ENCODE measurements at regions not wholly inside any gene's neighbourhood (a gene's known extent, or its start where the extent isn't known, plus 50 kb on each side); places are given as distances from the start of the nearest gene placed in this dataset.
"Not testable (repeated sequence)": the region's sequence is repeated elsewhere in the genome, so short reads cannot be mapped to it uniquely, and the experiment has no call there.

DNA sequence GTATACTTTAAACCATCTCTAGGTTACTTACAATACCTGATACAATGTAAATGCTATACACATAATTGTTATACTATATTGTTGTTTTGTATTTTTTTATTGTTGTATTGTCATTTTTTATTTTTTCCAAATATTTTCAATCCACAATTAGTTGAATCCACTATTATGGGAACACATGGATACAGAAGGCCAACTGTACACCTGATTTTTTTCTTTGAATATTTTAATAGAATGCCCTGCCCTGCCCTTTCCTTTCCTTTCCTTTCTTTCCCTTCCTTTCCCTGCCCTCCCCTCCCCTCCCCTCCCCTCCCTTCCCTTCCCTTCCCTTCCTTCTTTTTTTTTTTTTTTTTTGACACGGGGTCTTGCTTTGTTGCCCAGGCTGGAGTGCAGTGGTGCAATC is 120.2 kb downstream of the SLC4A3 start:
- no peak overlapping the region for H3K4me2 ChIP-seq (ENCODE audit: low read length, poor library complexity, severe bottlenecking)
- no peak overlapping the region for H3K14ac ChIP-seq (ENCODE audit: low read length in 2 of 2)
- peaks cover 19 to 23% of the 10 kb centered on the region in 2 experiments for H3K27me3 ChIP-seq (ENCODE audit: control insufficient read depth in 1 of 2, insufficient read depth in 1 of 2, low read length in 2 of 2)
- H3K79me1 ChIP-seq (replicated peaks; ENCODE audit: low read length, poor library complexity, severe bottlenecking) = no peaks in the 10 kb centered on the region
- no peak overlapping the region for H3K4ac ChIP-seq (ENCODE audit: low read depth in 1 of 2, low read length in 2 of 2)
- no peak overlapping the region for H3K18ac ChIP-seq (ENCODE audit: low read depth in 1 of 2, low read length in 2 of 2)
- no peak overlapping the region for H2AFZ ChIP-seq (ENCODE audit: low read depth, low read length)
- H3K4me1 ChIP-seq (ENCODE audit: control insufficient read depth, insufficient read depth, low read depth, low read length) = no peaks in the 10 kb centered on the region
- H2BK12ac ChIP-seq (ENCODE audit: low read length in 2 of 2) = no peak overlapping the region
- H2AK5ac ChIP-seq (ENCODE audit: low read length, severe bottlenecking) = no peak overlapping the region
- WGBS = 100% methylated on average over 1 of the region's 1 CpG
- DNase-seq = no peak
- no peak overlapping the region for H3K23ac ChIP-seq (ENCODE audit: low read length in 2 of 2)
- no peaks in the 10 kb centered on the region for H3K9me3 ChIP-seq (ENCODE audit: control insufficient read depth, low read length)
- no peaks in the 10 kb centered on the region for H3K36me3 ChIP-seq (ENCODE audit: control insufficient read depth in 1 of 2, insufficient read depth in 2 of 2, low read depth in 1 of 2, low read length in 2 of 2)
- no peak overlapping the region for H2BK15ac ChIP-seq (ENCODE audit: low read depth, poor library complexity, severe bottlenecking)
- H4K91ac ChIP-seq (ENCODE audit: low read length) = no peak overlapping the region
- H3K27ac ChIP-seq (ENCODE audit: low read length, poor library complexity, severe bottlenecking) = no peak overlapping the region
- H3K9ac ChIP-seq (ENCODE audit: low read length) = no peak overlapping the region
- no peak overlapping the region for H2BK5ac ChIP-seq (ENCODE audit: low read depth, low read length, poor library complexity, severe bottlenecking)
- no peak overlapping the region for H3K4me3 ChIP-seq (ENCODE audit: insufficient read depth in 1 of 2, low read depth in 1 of 2, low read length in 2 of 2)
- no peak overlapping the region for H4K8ac ChIP-seq (ENCODE audit: low read length)
- no peak overlapping the region for H2BK120ac ChIP-seq (ENCODE audit: low read depth, low read length)

DNA sequence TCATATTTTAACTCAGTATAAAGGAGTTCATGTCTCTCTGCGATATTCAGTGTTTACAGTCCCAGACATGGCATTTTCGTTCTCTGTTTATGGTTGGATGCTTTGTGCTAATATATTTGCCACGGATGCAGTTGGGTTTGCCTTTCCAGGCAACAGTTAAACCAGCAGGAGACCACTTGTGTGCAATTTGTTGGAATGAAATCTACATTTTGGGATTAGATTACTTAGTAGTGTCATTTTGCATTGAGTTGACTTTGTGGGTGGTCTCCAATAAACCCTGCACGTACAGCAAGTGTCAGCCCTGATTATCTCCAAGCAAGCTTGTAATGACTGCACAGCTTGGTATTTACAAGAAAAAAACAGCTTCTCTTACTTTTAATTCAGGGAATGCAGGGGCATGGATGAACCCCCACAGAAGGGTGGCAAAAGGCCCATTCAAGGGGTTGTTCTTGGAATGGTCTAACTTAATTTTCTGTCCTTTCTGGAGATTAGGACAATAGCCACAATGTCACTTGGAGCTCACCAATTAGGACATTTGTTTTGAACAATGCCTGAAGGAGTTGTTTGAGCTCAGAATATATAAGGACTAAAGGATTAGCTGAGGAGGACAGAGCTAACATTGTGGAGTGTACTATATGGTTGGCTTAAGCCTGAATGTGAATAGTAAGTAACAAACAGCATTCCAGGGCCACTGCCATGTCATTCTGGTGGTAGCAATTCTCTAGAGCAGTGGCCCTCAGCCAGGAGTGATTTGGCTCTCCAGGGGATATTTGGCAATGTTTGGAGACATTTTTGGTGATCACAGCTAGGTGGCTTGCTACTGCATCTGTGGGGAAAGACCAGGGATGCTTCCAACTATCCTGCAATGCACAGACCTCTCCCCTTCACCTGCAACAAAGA is 121.5 kb downstream of the SLC4A3 start:
- no peak overlapping the region for H4K8ac ChIP-seq (ENCODE audit: low read length)
- no peaks in the 10 kb centered on the region for H3K4me1 ChIP-seq (ENCODE audit: control insufficient read depth, insufficient read depth, low read depth, low read length)
- H3K36me3 ChIP-seq (ENCODE audit: control insufficient read depth in 1 of 2, insufficient read depth in 2 of 2, low read depth in 1 of 2, low read length in 2 of 2) = no peaks in the 10 kb centered on the region
- no peak overlapping the region for H3K9ac ChIP-seq (ENCODE audit: low read length)
- no peak overlapping the region for H3K27ac ChIP-seq (ENCODE audit: low read length, poor library complexity, severe bottlenecking)
- H2AK5ac ChIP-seq (ENCODE audit: low read length, severe bottlenecking) = no peak overlapping the region
- 81% methylated on average over 4 of the region's 4 CpGs for WGBS
- no peak overlapping the region for H2BK120ac ChIP-seq (ENCODE audit: low read depth, low read length)
- H4K91ac ChIP-seq (ENCODE audit: low read length) = no peak overlapping the region
- H3K23ac ChIP-seq (ENCODE audit: low read length in 2 of 2) = no peak overlapping the region
- no peak overlapping the region for H2BK15ac ChIP-seq (ENCODE audit: low read depth, poor library complexity, severe bottlenecking)
- no peak overlapping the region for H3K18ac ChIP-seq (ENCODE audit: low read depth in 1 of 2, low read length in 2 of 2)
- H3K9me3 ChIP-seq (ENCODE audit: control insufficient read depth, low read length) = no peaks in the 10 kb centered on the region
- no peak overlapping the region for H2BK12ac ChIP-seq (ENCODE audit: low read length in 2 of 2)
- H3K4me3 ChIP-seq (ENCODE audit: insufficient read depth in 1 of 2, low read depth in 1 of 2, low read length in 2 of 2) = no peak overlapping the region
- no peak overlapping the region for H3K14ac ChIP-seq (ENCODE audit: low read length in 2 of 2)
- no peak overlapping the region for H3K4me2 ChIP-seq (ENCODE audit: low read length, poor library complexity, severe bottlenecking)
- H3K27me3 ChIP-seq (ENCODE audit: control insufficient read depth in 1 of 2, insufficient read depth in 1 of 2, low read length in 2 of 2) = peaks cover 15 to 19% of the 10 kb centered on the region in 2 experiments
- no peak for DNase-seq
- H3K79me1 ChIP-seq (replicated peaks; ENCODE audit: low read length, poor library complexity, severe bottlenecking) = no peaks in the 10 kb centered on the region
- no peak overlapping the region for H3K4ac ChIP-seq (ENCODE audit: low read depth in 1 of 2, low read length in 2 of 2)
- H2BK5ac ChIP-seq (ENCODE audit: low read depth, low read length, poor library complexity, severe bottlenecking) = no peak overlapping the region
- no peak overlapping the region for H2AFZ ChIP-seq (ENCODE audit: low read depth, low read length)

DNA sequence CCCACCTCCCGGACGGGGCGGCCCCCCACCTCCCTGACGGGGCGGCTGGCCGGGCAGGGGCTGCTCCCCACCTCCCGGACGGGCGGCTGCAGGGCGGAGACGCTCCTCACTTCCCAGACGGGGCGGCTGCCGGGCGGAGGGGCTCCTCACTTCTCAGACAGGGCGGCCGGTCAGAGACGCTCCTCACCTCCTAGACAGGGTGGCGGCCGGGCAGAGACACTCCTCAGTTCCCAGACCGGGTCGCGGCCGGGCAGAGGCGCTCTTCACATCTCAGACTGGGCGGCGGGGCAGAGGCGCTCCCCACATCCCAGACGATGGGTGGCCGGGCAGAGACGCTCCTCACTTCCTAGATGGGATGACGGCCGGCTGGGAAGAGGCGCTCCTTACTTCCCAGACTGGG is 123.7 kb downstream of the SLC4A3 start:
- not testable (repeated sequence) for H3K4me3 ChIP-seq (ENCODE audit: insufficient read depth in 1 of 2, low read depth in 1 of 2, low read length in 2 of 2); H3K4me1 ChIP-seq (ENCODE audit: control insufficient read depth, insufficient read depth, low read depth, low read length); H3K27ac ChIP-seq (ENCODE audit: low read length, poor library complexity, severe bottlenecking); H3K4me2 ChIP-seq (ENCODE audit: low read length, poor library complexity, severe bottlenecking); H3K4ac ChIP-seq (ENCODE audit: low read depth in 1 of 2, low read length in 2 of 2); H3K9ac ChIP-seq (ENCODE audit: low read length); H2BK12ac ChIP-seq (ENCODE audit: low read length in 2 of 2); H3K36me3 ChIP-seq (ENCODE audit: control insufficient read depth in 1 of 2, insufficient read depth in 2 of 2, low read depth in 1 of 2, low read length in 2 of 2); H4K91ac ChIP-seq (ENCODE audit: low read length); H3K14ac ChIP-seq (ENCODE audit: low read length in 2 of 2); H2BK120ac ChIP-seq (ENCODE audit: low read depth, low read length); H2BK5ac ChIP-seq (ENCODE audit: low read depth, low read length, poor library complexity, severe bottlenecking); H4K8ac ChIP-seq (ENCODE audit: low read length); DNase-seq; H2AFZ ChIP-seq (ENCODE audit: low read depth, low read length); H3K9me3 ChIP-seq (ENCODE audit: control insufficient read depth, low read length); H3K18ac ChIP-seq (ENCODE audit: low read depth in 1 of 2, low read length in 2 of 2); H3K23ac ChIP-seq (ENCODE audit: low read length in 2 of 2); H3K79me1 ChIP-seq (replicated peaks; ENCODE audit: low read length, poor library complexity, severe bottlenecking); H3K27me3 ChIP-seq (ENCODE audit: control insufficient read depth in 1 of 2, insufficient read depth in 1 of 2, low read length in 2 of 2); H2AK5ac ChIP-seq (ENCODE audit: low read length, severe bottlenecking); H2BK15ac ChIP-seq (ENCODE audit: low read depth, poor library complexity, severe bottlenecking)
- 94% methylated on average over 34 of the region's 34 CpGs for WGBS

DNA sequence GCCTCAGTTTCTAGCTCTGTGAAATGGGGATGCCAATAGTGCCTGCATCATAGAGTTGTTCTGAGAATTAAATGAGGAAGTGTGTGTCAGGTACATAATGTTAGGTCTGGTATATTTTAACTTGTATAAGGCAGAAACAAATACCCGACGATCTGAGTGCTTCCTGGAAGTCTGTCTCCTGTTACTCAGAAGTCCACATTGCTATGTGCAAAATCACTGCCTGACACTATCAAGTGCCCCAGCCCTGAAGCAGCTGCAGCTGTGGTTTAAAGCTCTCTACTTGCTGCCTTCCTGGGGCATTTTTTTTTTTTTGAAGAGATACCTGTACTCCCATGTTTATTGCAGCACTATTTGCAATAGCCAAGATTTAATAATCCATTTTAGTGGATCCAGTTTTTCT is 125.3 kb downstream of the SLC4A3 start:
- Histone ChIP-seq H2AFZ (ENCODE audit: low read depth, low read length) (no peak overlapping the region), H3K9ac (ENCODE audit: low read length) (no peak overlapping the region), H4K91ac (ENCODE audit: low read length) (no peak overlapping the region), H3K27me3 (ENCODE audit: control insufficient read depth in 1 of 2, insufficient read depth in 1 of 2, low read length in 2 of 2) (peaks cover 0 to 11% of the 10 kb centered on the region in 2 experiments), H3K4ac (ENCODE audit: low read depth in 1 of 2, low read length in 2 of 2) (no peak overlapping the region), H3K14ac (ENCODE audit: low read length in 2 of 2) (no peak overlapping the region), H3K18ac (ENCODE audit: low read depth in 1 of 2, low read length in 2 of 2) (no peak overlapping the region), H2BK15ac (ENCODE audit: low read depth, poor library complexity, severe bottlenecking) (no peak overlapping the region), H3K27ac (ENCODE audit: low read length, poor library complexity, severe bottlenecking) (no peak overlapping the region), H3K4me3 (ENCODE audit: insufficient read depth in 1 of 2, low read depth in 1 of 2, low read length in 2 of 2) (no peak overlapping the region), H2BK12ac (ENCODE audit: low read length in 2 of 2) (no peak overlapping the region), H3K36me3 (ENCODE audit: control insufficient read depth in 1 of 2, insufficient read depth in 2 of 2, low read depth in 1 of 2, low read length in 2 of 2) (no peaks in the 10 kb centered on the region), H3K23ac (ENCODE audit: low read length in 2 of 2) (no peak overlapping the region), H2BK5ac (ENCODE audit: low read depth, low read length, poor library complexity, severe bottlenecking) (no peak overlapping the region), H3K9me3 (ENCODE audit: control insufficient read depth, low read length) (no peaks in the 10 kb centered on the region), H3K4me1 (ENCODE audit: control insufficient read depth, insufficient read depth, low read depth, low read length) (no peaks in the 10 kb centered on the region), H4K8ac (ENCODE audit: low read length) (no peak overlapping the region), H3K4me2 (ENCODE audit: low read length, poor library complexity, severe bottlenecking) (no peak overlapping the region), H3K79me1 (replicated peaks; ENCODE audit: low read length, poor library complexity, severe bottlenecking) (no peaks in the 10 kb centered on the region), H2BK120ac (ENCODE audit: low read depth, low read length) (no peak overlapping the region), H2AK5ac (ENCODE audit: low read length, severe bottlenecking) (no peak overlapping the region)
- 45% methylated on average over 2 of the region's 2 CpGs for WGBS
- DNase-seq = peak; percentile 5

Measured in mesenchymal stem cell (in vitro differentiated cells and primary cell).